Ovary (tissue), 7 donors: ENCODE measurements at regions not wholly inside any gene's neighbourhood (a gene's known extent, or its start where the extent isn't known, plus 50 kb on each side); places are given as distances from the start of the nearest gene placed in this dataset.
"Not testable (repeated sequence)": the region's sequence is repeated elsewhere in the genome, so short reads cannot be mapped to it uniquely, and the experiment has no call there.

ENCODE experiments used
- DNase-seq, 5 donors: peaks; one replicate each; pipeline ENCODE4 v3.0.0-alpha.2; 2019 to 2020
- H3K27ac ChIP-seq, 2 donors: fragments of 200-600 bp; one replicate each; pipeline versions ENCODE4 v1.5.1 to v1.8.0; 2019 to 2022
- H3K27me3 ChIP-seq: fragments of 200-600 bp; one replicate; pipeline ENCODE4 v1.8.0; 2022
- H3K36me3 ChIP-seq: fragments of 200-600 bp; sonication (generic); one replicate; pipeline ENCODE4 v1.5.1; 2019
- H3K4me1 ChIP-seq: one replicate; pipeline ENCODE4 v1.8.1; 2013; ENCODE audit warnings: mild to moderate bottlenecking, moderate library complexity; ENCODE audit not compliant: insufficient read depth
- H3K4me3 ChIP-seq: fragments of 200-600 bp; sonication (generic); one replicate; pipeline ENCODE4 v1.5.1; 2017
- H3K9me3 ChIP-seq, 2 donors: fragments of 200-600 bp in 1 of 2; sonication (generic) in 1 of 2; one replicate each; pipeline versions ENCODE4 v1.5.1 to v1.8.1; 2013 to 2019; ENCODE audit warnings: mild to moderate bottlenecking in 1 of 2, moderate library complexity in 1 of 2
- CTCF ChIP-seq, 3 donors: fragments of 450-650 bp in 2 of 3; fragments of 200-600 bp in 1 of 3; IDR thresholded peaks; one replicate each; pipeline versions ENCODE4 v1.5.1 to v1.8.0; 2016 to 2022; ENCODE audit warnings: antibody characterized with exemption in 3 of 3, mild to moderate bottlenecking in 1 of 3
- EP300 ChIP-seq: sonication (generic); formaldehyde crosslinking; IDR thresholded peaks from one replicate; pipeline ENCODE4 v1.6.1; 2017; ENCODE audit warnings: antibody characterized with exemption
- POLR2A ChIP-seq: fragments of 450-650 bp; IDR thresholded peaks from one replicate; pipeline ENCODE4 v1.6.1; 2017; ENCODE audit warnings: antibody characterized with exemption, mild to moderate bottlenecking, moderate library complexity
- WGBS, 3 donors: extraction: QIAGEN DNeasy Blood & Tissue Kit in 1 of 3; methylation state at CpG; one replicate each; pipeline versions ENCODE4 v1.1.5 to v1.1.7; 2013 to 2017; 5-methylcytosine and 5-hydroxymethylcytosine counted together
- intact Hi-C, 4 donors: fragments of 100-400 bp; cut with DNase I; formaldehyde crosslinking; loops; one replicate each; pipeline versions ENCODE4 v1.11.0 to v1.15.1; 2022 to 2023
- donor health status: DM: no; HTN: no; CAD: no; lungs with moderate emphysema.
- donor health status: DM: no; HTN: no; CAD: no.
- donor health status: Bipolar disorder and iron deficiency.
- donor health status: DM: no; HTN: no; CAD: no.
- donor health status: DM: yes; HTN: yes; CAD: no.

GRCh38 chr3:67064105-67064504, 66.0 kb downstream of the KBTBD8 start:
- 48 to 55% (median 49%) methylated on average over 3 of the region's 3 CpGs for WGBS, 3 donors

GRCh38 chr3:67067251-67067650, 69.1 kb downstream of the KBTBD8 start:
- no peak overlapping the region for H3K4me3 ChIP-seq
- no peaks in the 10 kb centered on the region for H3K27me3 ChIP-seq
- H3K9me3 ChIP-seq: no peaks in the 10 kb centered on the region
- H3K27ac ChIP-seq: no peak overlapping the region
- DNase-seq: no peak
- H3K36me3 ChIP-seq: no peaks in the 10 kb centered on the region
- TF ChIP-seq EP300: no peak
- no peak for TF ChIP-seq POLR2A
- TF ChIP-seq CTCF (IDR thresholded peaks at IDR 0.05): no peak
- WGBS, 3 donors: 75 to 86% (median 84%) methylated on average over 4 of the region's 4 CpGs
- no peaks in the 10 kb centered on the region for H3K4me1 ChIP-seq
- intact Hi-C loops: no loop called here

More at GRCh38 chr3:67064105-67064504, 66.0 kb downstream of the KBTBD8 start:
- no peak overlapping the region for H3K4me3 ChIP-seq
- no peaks in the 10 kb centered on the region for H3K4me1 ChIP-seq
- H3K36me3 ChIP-seq: no peaks in the 10 kb centered on the region
- H3K9me3 ChIP-seq: no peaks in the 10 kb centered on the region
- intact Hi-C loops: no loop called here
- TF ChIP-seq CTCF (IDR thresholded peaks at IDR 0.05): no peak
- no peak for TF ChIP-seq EP300
- no peak for TF ChIP-seq POLR2A
- DNase-seq: no peak
- H3K27me3 ChIP-seq: no peaks in the 10 kb centered on the region
- no peak overlapping the region for H3K27ac ChIP-seq

DNA sequence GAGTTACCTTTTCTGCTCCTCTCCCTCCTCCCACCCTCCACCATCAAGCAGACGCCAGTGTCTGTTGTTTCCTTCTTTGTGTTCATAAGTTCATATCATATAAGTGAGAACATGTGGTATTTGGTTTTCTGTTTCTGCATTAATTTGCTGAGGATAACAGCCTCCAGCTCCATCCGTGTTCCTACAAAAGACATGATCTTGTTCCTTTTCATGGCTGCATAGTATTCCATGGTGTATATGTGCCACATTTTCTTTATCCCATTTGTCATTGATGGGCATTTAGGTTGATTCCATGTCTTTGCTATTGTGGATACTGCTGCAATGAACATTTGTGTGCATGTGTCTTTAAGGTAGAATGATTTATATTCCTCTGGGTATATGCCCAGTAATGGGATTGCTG, 74.5 kb downstream of the KBTBD8 start:
- H3K4me1 ChIP-seq, H3K27me3 ChIP-seq, H3K9me3 ChIP-seq, DNase-seq, intact Hi-C loops, H3K36me3 ChIP-seq, H3K27ac ChIP-seq, H3K4me3 ChIP-seq: not testable (repeated sequence)
- 80 to 93% (median 88%) methylated on average over 2 of the region's 2 CpGs for WGBS, 3 donors

DNA sequence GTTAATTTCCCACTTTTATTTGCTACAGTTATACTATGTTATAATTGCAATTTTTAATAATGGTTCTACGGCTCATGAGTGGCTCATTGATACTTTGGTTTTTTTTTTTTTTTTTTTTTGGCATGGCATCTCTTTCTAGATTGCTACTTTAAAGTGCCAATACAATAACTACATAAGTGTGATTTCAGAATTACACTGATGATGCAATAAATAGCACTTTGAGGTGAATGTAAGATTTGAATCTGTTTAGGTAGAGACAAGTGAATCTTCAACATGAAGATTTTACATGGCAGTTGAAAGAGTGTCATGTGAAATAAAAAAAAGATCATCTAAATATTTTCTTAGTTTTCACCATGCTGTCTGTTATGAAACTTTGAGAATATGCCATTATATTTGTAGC, 75.7 kb downstream of the KBTBD8 start:
- H3K36me3 ChIP-seq: no peaks in the 10 kb centered on the region
- no peaks in the 10 kb centered on the region for H3K9me3 ChIP-seq
- 74 to 93% (median 81%) methylated on average over 1 of the region's 1 CpG for WGBS, 3 donors
- no peak for TF ChIP-seq EP300
- TF ChIP-seq CTCF (IDR thresholded peaks at IDR 0.05): no peak
- TF ChIP-seq POLR2A: no peak
- H3K27me3 ChIP-seq: no peaks in the 10 kb centered on the region
- DNase-seq: no peak
- H3K27ac ChIP-seq: no peak overlapping the region
- no peak overlapping the region for H3K4me3 ChIP-seq
- no peaks in the 10 kb centered on the region for H3K4me1 ChIP-seq
- intact Hi-C loops: no loop called here

DNA sequence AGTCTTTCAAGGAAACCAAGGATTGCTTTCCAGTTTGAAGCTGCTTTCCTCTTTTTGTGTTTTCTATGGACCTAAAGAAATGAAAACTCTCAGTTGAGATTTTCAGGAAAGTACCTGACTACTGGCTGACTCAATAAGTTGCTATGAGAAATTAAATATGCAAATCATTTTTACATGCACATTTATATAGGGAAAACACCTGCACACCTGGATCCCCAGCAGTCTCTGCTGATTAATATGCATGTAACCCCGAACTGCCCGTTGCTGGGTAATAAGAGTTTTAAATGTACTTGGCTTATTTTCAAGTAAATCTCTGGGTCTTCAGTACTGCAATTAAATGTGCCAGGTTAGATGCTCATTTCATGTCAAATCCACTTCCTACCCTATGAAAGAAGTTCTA, 77.2 kb downstream of the KBTBD8 start:
- Histone ChIP-seq H3K27ac (no peak overlapping the region), H3K9me3 (no peaks in the 10 kb centered on the region), H3K27me3 (no peaks in the 10 kb centered on the region), H3K4me3 (no peak overlapping the region), H3K4me1 (no peaks in the 10 kb centered on the region), H3K36me3 (no peaks in the 10 kb centered on the region)
- no peak for DNase-seq
- WGBS, 3 donors: 77 to 88% (median 83%) methylated on average over 2 of the region's 2 CpGs
- intact Hi-C loops: no loop called here
- TF ChIP-seq CTCF (IDR thresholded peaks at IDR 0.05) (no peak), POLR2A (no peak), EP300 (no peak)
